ENCODE measurements at regions not wholly inside any gene's neighbourhood (a gene's known extent, or its start where the extent isn't known, plus 50 kb on each side); places are given as distances from the start of the nearest gene placed in this dataset.
A peak's percentile ranks its signal among the peaks of the same experiment; 100 is the strongest.

DNA sequence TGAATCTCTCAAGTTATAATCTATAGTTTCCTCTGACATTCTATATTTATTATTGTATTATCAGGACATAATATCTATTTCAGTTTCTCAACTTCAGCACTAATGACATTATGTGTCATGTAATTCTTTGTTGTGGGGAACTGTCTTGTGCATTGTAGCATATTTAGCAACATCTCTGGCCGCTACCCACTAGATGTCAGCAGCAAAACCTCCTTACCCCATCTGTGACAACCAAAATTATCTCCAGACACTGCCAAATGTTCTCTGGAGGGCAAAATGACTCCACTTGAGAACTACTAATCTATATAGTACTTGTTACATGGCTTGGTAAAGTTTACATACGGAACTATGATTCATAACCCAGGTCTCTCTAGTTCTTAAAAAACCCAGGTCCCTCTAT is 110.2 kb downstream of the RASSF9 start:
- TF ChIP-seq, protein P1, sequence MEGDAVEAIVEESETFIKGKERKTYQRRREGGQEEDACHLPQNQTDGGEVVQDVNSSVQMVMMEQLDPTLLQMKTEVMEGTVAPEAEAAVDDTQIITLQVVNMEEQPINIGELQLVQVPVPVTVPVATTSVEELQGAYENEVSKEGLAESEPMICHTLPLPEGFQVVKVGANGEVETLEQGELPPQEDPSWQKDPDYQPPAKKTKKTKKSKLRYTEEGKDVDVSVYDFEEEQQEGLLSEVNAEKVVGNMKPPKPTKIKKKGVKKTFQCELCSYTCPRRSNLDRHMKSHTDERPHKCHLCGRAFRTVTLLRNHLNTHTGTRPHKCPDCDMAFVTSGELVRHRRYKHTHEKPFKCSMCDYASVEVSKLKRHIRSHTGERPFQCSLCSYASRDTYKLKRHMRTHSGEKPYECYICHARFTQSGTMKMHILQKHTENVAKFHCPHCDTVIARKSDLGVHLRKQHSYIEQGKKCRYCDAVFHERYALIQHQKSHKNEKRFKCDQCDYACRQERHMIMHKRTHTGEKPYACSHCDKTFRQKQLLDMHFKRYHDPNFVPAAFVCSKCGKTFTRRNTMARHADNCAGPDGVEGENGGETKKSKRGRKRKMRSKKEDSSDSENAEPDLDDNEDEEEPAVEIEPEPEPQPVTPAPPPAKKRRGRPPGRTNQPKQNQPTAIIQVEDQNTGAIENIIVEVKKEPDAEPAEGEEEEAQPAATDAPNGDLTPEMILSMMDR (IDR thresholded peaks at IDR 0.05) = peak in 3 of 12 donors; percentile 7 to 13 (median 11)
- no peak for TF ChIP-seq POLR2A (IDR thresholded peaks at IDR 0.05)
